BE2C (cell line): ENCODE measurements at regions not wholly inside any gene's neighbourhood (a gene's known extent, or its start where the extent isn't known, plus 50 kb on each side); places are given as distances from the start of the nearest gene placed in this dataset.

Source experiments
- DNase-seq: peaks from one replicate; pipeline ENCODE4 v3.0.0-alpha.2; 2020
- H3K27me3 ChIP-seq: fragments of 250-450 bp; sonication (Bioruptor Pico); 2 replicates; pipeline ENCODE4 v1.5.1; 2020; ENCODE audit warnings: mild to moderate bottlenecking
- H3K36me3 ChIP-seq: fragments of 250-450 bp; sonication (Bioruptor Pico); 2 replicates; pipeline ENCODE4 v1.5.1; 2020; ENCODE audit warnings: mild to moderate bottlenecking
- H3K4me1 ChIP-seq: fragments of 250-450 bp; sonication (Bioruptor Pico); 2 replicates; pipeline ENCODE4 v1.5.1; 2020
- H3K4me3 ChIP-seq: 2 replicates; pipeline ENCODE4 v1.5.1; 2011; ENCODE audit warnings: low read depth, low read length
- H3K9me3 ChIP-seq: fragments of 250-450 bp; sonication (Bioruptor Pico); 2 replicates; pipeline ENCODE4 v1.5.1; 2020
- CTCF ChIP-seq: IDR thresholded peaks from 2 replicates; pipeline ENCODE4 v1.5.1; 2012; ENCODE audit warnings: mild to moderate bottlenecking, low read depth, low read length

GRCh38 chr5:68450245-68450852, 234.8 kb downstream of the PIK3R1 start:
- Histone ChIP-seq H3K27me3 (no peaks in the 10 kb centered on the region), H3K4me3 (no peak overlapping the region), H3K4me1 (peaks cover 13% of the 10 kb centered on the region), H3K36me3 (no peaks in the 10 kb centered on the region), H3K9me3 (no peaks in the 10 kb centered on the region)
- no peak for TF ChIP-seq CTCF
- DNase-seq = no peak

- Histone ChIP-seq H3K4me3 (no peak overlapping the region), H3K4me1 (peaks cover 18% of the 10 kb centered on the region), H3K27me3 (no peaks in the 10 kb centered on the region), H3K9me3 (no peaks in the 10 kb centered on the region), H3K36me3 (no peaks in the 10 kb centered on the region)
- TF ChIP-seq CTCF = no peak
- DNase-seq = no peak
Observed at GRCh38 chr5:68452286-68452685, 236.7 kb downstream of the PIK3R1 start.

DNA sequence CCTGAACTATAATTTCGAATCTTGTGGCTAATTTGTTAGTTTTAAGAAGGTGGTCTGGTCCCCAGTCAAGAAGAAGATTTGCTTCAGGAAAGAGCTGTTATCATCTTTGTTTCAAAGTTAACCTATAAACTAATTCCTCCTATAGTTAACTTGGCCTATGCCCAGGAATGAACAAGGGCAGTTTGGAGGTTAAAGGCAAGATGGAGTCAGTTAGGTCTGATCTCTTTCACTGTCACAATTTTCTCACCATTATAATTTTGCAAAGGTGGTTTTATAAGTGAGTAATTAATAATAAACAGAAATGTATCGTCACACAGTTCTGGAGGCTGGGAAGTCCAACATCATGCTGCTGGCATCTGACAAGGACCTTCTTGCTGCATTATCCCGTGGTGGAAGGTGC, 238.6 kb downstream of the PIK3R1 start:
- TF ChIP-seq CTCF = no peak
- Histone ChIP-seq H3K27me3 (no peaks in the 10 kb centered on the region), H3K9me3 (no peaks in the 10 kb centered on the region), H3K4me3 (no peak overlapping the region), H3K36me3 (no peaks in the 10 kb centered on the region), H3K4me1 (peaks cover 11% of the 10 kb centered on the region)
- no peak for DNase-seq

- Histone ChIP-seq H3K9me3 (no peaks in the 10 kb centered on the region), H3K4me3 (no peak overlapping the region), H3K27me3 (no peaks in the 10 kb centered on the region), H3K36me3 (no peaks in the 10 kb centered on the region), H3K4me1 (peaks cover 17% of the 10 kb centered on the region)
- no peak for DNase-seq
- TF ChIP-seq CTCF = no peak
Observed at GRCh38 chr5:68454766-68455165, 239.2 kb downstream of the PIK3R1 start.

- H3K4me3 ChIP-seq = no peak overlapping the region
- no peak for DNase-seq
- H3K27me3 ChIP-seq = no peaks in the 10 kb centered on the region
- H3K36me3 ChIP-seq = no peaks in the 10 kb centered on the region
- no peaks in the 10 kb centered on the region for H3K9me3 ChIP-seq
- H3K4me1 ChIP-seq = peaks cover 21% of the 10 kb centered on the region
- TF ChIP-seq CTCF = no peak
Observed at GRCh38 chr5:68455216-68455615, 239.7 kb downstream of the PIK3R1 start.

DNA sequence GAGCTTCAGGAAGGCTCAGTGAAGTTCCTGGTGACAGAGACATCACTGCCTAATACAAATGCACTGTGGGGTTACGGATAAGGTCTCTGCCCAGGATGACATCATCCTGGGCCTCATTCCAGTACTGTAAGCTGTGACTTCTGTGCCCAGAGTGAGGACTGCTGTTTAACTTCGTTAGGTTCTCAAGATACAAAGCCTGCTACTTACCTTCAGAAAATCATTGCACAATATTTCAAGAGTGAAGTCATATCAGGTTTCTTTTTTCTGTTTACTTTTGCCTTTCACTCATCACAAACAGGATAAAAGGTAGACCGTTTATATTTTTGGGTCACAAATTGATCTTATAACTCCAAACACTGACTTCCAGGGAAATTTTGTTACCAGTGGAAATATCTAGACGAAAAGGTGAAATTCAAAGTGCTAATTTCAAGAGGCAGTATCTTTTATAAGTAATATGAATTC, 241.2 kb downstream of the PIK3R1 start:
- TF ChIP-seq CTCF = no peak
- no peak overlapping the region for H3K4me3 ChIP-seq
- no peaks in the 10 kb centered on the region for H3K9me3 ChIP-seq
- H3K27me3 ChIP-seq = no peaks in the 10 kb centered on the region
- peaks cover 25% of the 10 kb centered on the region for H3K4me1 ChIP-seq
- H3K36me3 ChIP-seq = no peaks in the 10 kb centered on the region
- peak; percentile 55 for DNase-seq
